ENCODE measurements at regions not wholly inside any gene's neighbourhood (a gene's known extent, or its start where the extent isn't known, plus 50 kb on each side); places are given as distances from the start of the nearest gene placed in this dataset.

- no peaks in the 10 kb centered on the region for H3K36me3 ChIP-seq (ENCODE audit: control insufficient read depth in 2 of 2, extremely low read depth in 1 of 2, insufficient read depth in 2 of 2, low read length in 2 of 2)
- CTCF ChIA-PET = no interaction called here
- H3K9me1 ChIP-seq (replicated peaks; ENCODE audit: control insufficient read depth, extremely low read depth, insufficient read depth, low read length) = no peaks in the 10 kb centered on the region
- DNase-seq (ENCODE audit: low read depth, low spot score) = no peak
- H3K27me3 ChIP-seq (ENCODE audit: control insufficient read depth in 2 of 2, insufficient read depth in 2 of 2, low read length in 2 of 2) = no peaks in the 10 kb centered on the region
- no peak overlapping the region for H3K9ac ChIP-seq (replicated peaks; ENCODE audit: extremely low read depth, insufficient read depth, low read length)
- intact Hi-C loops (cut with micrococcal nuclease) (no loop called here), dilution Hi-C loops (cut with MboI; ENCODE audit: extremely low pct_ligation_motif_present, low sequenced_read_pairs) (no loop called here)
- TF ChIP-seq GATA2 (IDR thresholded peaks at IDR 0.05; ENCODE audit: insufficient read depth, insufficient read length, low read depth, low read length) (no peak), POLR2AphosphoS5 (IDR thresholded peaks at IDR 0.05; ENCODE audit: insufficient read depth, low read depth, low read length) (no peak), CTCF (IDR thresholded peaks at IDR 0.05; ENCODE audit: extremely low read depth in 1 of 2, insufficient read depth in 1 of 2, low read depth in 1 of 2, low read length in 2 of 2) (no peak), MAX (IDR thresholded peaks at IDR 0.05; ENCODE audit: insufficient read depth, insufficient read length) (no peak), FOS (IDR thresholded peaks at IDR 0.05; ENCODE audit: borderline replicate concordance, insufficient read depth, low read length) (no peak), MYC (IDR thresholded peaks at IDR 0.05; ENCODE audit: low read depth, low read length) (no peak), POLR2A (IDR thresholded peaks at IDR 0.05; ENCODE audit: low read depth, low read length) (no peak), JUN (IDR thresholded peaks at IDR 0.05; ENCODE audit: borderline replicate concordance, insufficient read depth, insufficient read length, low read depth) (no peak)
- H3K4me1 ChIP-seq (ENCODE audit: control insufficient read depth, extremely low read depth, insufficient read depth, low read length) = no peaks in the 10 kb centered on the region
- no peaks in the 10 kb centered on the region for H4K20me1 ChIP-seq (replicated peaks; ENCODE audit: control insufficient read depth, extremely low read depth, insufficient read depth, low read length)
- no peaks in the 10 kb centered on the region for H3K79me2 ChIP-seq (ENCODE audit: control insufficient read depth, insufficient read depth, low read length)
- no peak overlapping the region for H3K4me2 ChIP-seq (ENCODE audit: insufficient read depth, low read length)
- no TSS peak for BruUV-seq (replicated peaks)
- H3K27ac ChIP-seq (ENCODE audit: insufficient read depth, low read depth, low read length) = no peak overlapping the region
- FAIRE-seq = no peak
- no peak overlapping the region for H2AFZ ChIP-seq (ENCODE audit: low read depth, low read length)
- H3K9me3 ChIP-seq (replicated peaks; ENCODE audit: control insufficient read depth, insufficient read depth, low read length) = no peaks in the 10 kb centered on the region
- H3K4me3 ChIP-seq (replicated peaks in 1 of 3; ENCODE audit: insufficient read depth in 1 of 3, low read depth in 1 of 3, low read length in 3 of 3) = no peak overlapping the region
- POLR2A ChIA-PET = no interaction called here
These were observed 173.1 kb upstream of the EPHA7 start for GRCh38 chr6:93592417-93592816.
